OCI-LY7 (cell line): ENCODE measurements at regions not wholly inside any gene's neighbourhood (a gene's known extent, or its start where the extent isn't known, plus 50 kb on each side); places are given as distances from the start of the nearest gene placed in this dataset.

ENCODE experiments used
- BruUV-seq: library from RNA; stranded (reverse); fragments of 400-500 nt; replicated peaks from 2 replicates; lab custom pipeline; 2021; lab: Mats Ljungman, UMichigan
- CTCF ChIA-PET: fragments of 300-600 bp; sonication (Branson Sonifier 250); formaldehyde crosslinking; loops from one replicate; lab custom pipeline; 2022; ENCODE audit warnings: antibody characterized with exemption; ENCODE audit not compliant: unreplicated experiment; lab: Charles Lee
- POLR2A ChIA-PET: fragments of 300-600 bp; sonication (Branson Sonifier 250); formaldehyde crosslinking; loops from one replicate; lab custom pipeline; 2022; ENCODE audit warnings: antibody characterized with exemption; lab: Charles Lee
- DNase-seq: peaks from one replicate; pipeline ENCODE4 v3.0.0-alpha.2; 2015; ENCODE audit warnings: low spot score
- H2AFZ ChIP-seq: fragments of 200-600 bp; sonication (generic), shearing (Covaris generic); 2 replicates; pipeline ENCODE4 v1.6.1; 2014; ENCODE audit warnings: mild to moderate bottlenecking, antibody characterized with exemption, low read length, moderate library complexity
- H3K27ac ChIP-seq: fragments of 200-600 bp; sonication (generic); 2 replicates; pipeline ENCODE4 v1.5.1; 2014; ENCODE audit warnings: mixed run types, low read depth, mild to moderate bottlenecking, moderate library complexity, low read length, inconsistent platforms; ENCODE audit not compliant: poor library complexity, severe bottlenecking
- H3K36me3 ChIP-seq: fragments of 200-600 bp; sonication (generic); 2 replicates; pipeline ENCODE4 v1.6.1; 2014; ENCODE audit warnings: mild to moderate bottlenecking, antibody characterized with exemption, low read length, moderate library complexity, mixed read lengths; ENCODE audit not compliant: insufficient read depth
- H3K4me1 ChIP-seq: fragments of 200-600 bp; sonication (generic); 2 replicates; pipeline ENCODE4 v1.5.1; 2014; ENCODE audit warnings: mild to moderate bottlenecking, low read length; ENCODE audit not compliant: insufficient read depth, poor library complexity, severe bottlenecking
- H3K4me2 ChIP-seq: fragments of 200-600 bp; sonication (generic); 2 replicates; pipeline ENCODE4 v1.6.1; 2014; ENCODE audit warnings: mild to moderate bottlenecking, low read length
- H3K4me3 ChIP-seq: fragments of 200-600 bp; sonication (generic); 2 replicates; pipeline ENCODE4 v1.5.1; 2014; ENCODE audit warnings: mild to moderate bottlenecking, low read depth, low read length; ENCODE audit not compliant: poor library complexity, severe bottlenecking
- H3K79me2 ChIP-seq: fragments of 200-600 bp; sonication (generic); 2 replicates; pipeline ENCODE4 v1.6.1; 2016; ENCODE audit warnings: low read depth, mild to moderate bottlenecking, low read length, moderate library complexity, mixed read lengths; ENCODE audit not compliant: insufficient read depth
- H3K9me2 ChIP-seq: fragments of 200-600 bp; sonication (generic); 2 replicates; pipeline ENCODE4 v1.6.1; 2016; ENCODE audit warnings: mild to moderate bottlenecking, low read length, mixed read lengths; ENCODE audit not compliant: insufficient read depth
- H3K9me3 ChIP-seq: fragments of 200-600 bp; sonication (generic); 2 replicates; pipeline ENCODE4 v1.6.1; 2014; ENCODE audit warnings: mild to moderate bottlenecking, mixed run types, low read length, mixed read lengths
- H4K20me1 ChIP-seq: fragments of 200-600 bp; sonication (generic); 2 replicates; pipeline ENCODE4 v1.6.1; 2014; ENCODE audit warnings: mild to moderate bottlenecking, antibody characterized with exemption, low read length, moderate library complexity, mixed read lengths; ENCODE audit not compliant: insufficient read depth
- CTCF ChIP-seq: fragments of 200-600 bp; sonication (generic); conservative IDR thresholded peaks from 2 replicates; pipeline ENCODE4 v1.5.1; 2014; ENCODE audit warnings: mild to moderate bottlenecking, antibody characterized with exemption, low read length, moderate library complexity, mixed read lengths
- EZH2phosphoT487 ChIP-seq: fragments of 200-600 bp; sonication (generic); IDR thresholded peaks from 2 replicates; pipeline ENCODE4 v1.6.1; 2018; ENCODE audit warnings: low read depth, borderline replicate concordance, mild to moderate bottlenecking, mixed run types, antibody characterized with exemption, low read length, moderate library complexity, mixed read lengths
- intact Hi-C: fragments of 100-400 bp; cut with micrococcal nuclease; formaldehyde crosslinking; loops from one replicate; pipeline ENCODE4 v1.10.0; 2022; ENCODE audit not compliant: unreplicated experiment

- intact Hi-C loops, result no loop called here
- no peak overlapping the region for H3K27ac ChIP-seq
- ChIA-PET CTCF (no interaction called here), POLR2A (no interaction called here)
- H2AFZ ChIP-seq, result no peak overlapping the region
- no peaks in the 10 kb centered on the region for H3K4me1 ChIP-seq
- H3K9me2 ChIP-seq, result no peaks in the 10 kb centered on the region
- H3K79me2 ChIP-seq, result no peaks in the 10 kb centered on the region
- no peaks in the 10 kb centered on the region for H3K36me3 ChIP-seq
- H3K4me3 ChIP-seq, result no peak overlapping the region
- DNase-seq, result no peak
- no TSS peak for BruUV-seq
- no peaks in the 10 kb centered on the region for H4K20me1 ChIP-seq
- H3K4me2 ChIP-seq, result no peak overlapping the region
- TF ChIP-seq EZH2phosphoT487 (no peak), CTCF (no peak)
- no peaks in the 10 kb centered on the region for H3K9me3 ChIP-seq
Observed at GRCh38 chr4:149062997-149063396, 620.8 kb upstream of the NR3C2 start.

GRCh38 chr4:149057594-149057993, 615.4 kb upstream of the NR3C2 start:
- Histone ChIP-seq H2AFZ (no peak overlapping the region), H3K9me2 (no peaks in the 10 kb centered on the region), H4K20me1 (no peaks in the 10 kb centered on the region), H3K9me3 (no peaks in the 10 kb centered on the region), H3K27ac (no peak overlapping the region), H3K4me1 (no peaks in the 10 kb centered on the region), H3K4me3 (no peak overlapping the region), H3K36me3 (no peaks in the 10 kb centered on the region), H3K4me2 (no peak overlapping the region), H3K79me2 (no peaks in the 10 kb centered on the region)
- ChIA-PET POLR2A (no interaction called here), CTCF (no interaction called here)
- TF ChIP-seq CTCF (no peak), EZH2phosphoT487 (no peak)
- intact Hi-C loops, result no loop called here
- BruUV-seq, result no TSS peak
- DNase-seq, result no peak

- no TSS peak for BruUV-seq
- H3K4me3 ChIP-seq, result no peak overlapping the region
- no peaks in the 10 kb centered on the region for H3K9me3 ChIP-seq
- ChIA-PET POLR2A (no interaction called here), CTCF (no interaction called here)
- H3K36me3 ChIP-seq, result no peaks in the 10 kb centered on the region
- H4K20me1 ChIP-seq, result no peaks in the 10 kb centered on the region
- H3K79me2 ChIP-seq, result no peaks in the 10 kb centered on the region
- H3K4me1 ChIP-seq, result no peaks in the 10 kb centered on the region
- intact Hi-C loops, result no loop called here
- no peak for TF ChIP-seq CTCF
- TF ChIP-seq EZH2phosphoT487, result no peak
- no peak overlapping the region for H2AFZ ChIP-seq
- DNase-seq, result no peak
- H3K27ac ChIP-seq, result no peak overlapping the region
- H3K9me2 ChIP-seq, result no peaks in the 10 kb centered on the region
- no peak overlapping the region for H3K4me2 ChIP-seq
Observed at GRCh38 chr4:149056615-149057014, 614.4 kb upstream of the NR3C2 start.
